SIG-M5 treated with dmso at 0.1 percent for 504 hours (cell line): ENCODE measurements at regions not wholly inside any gene's neighbourhood (a gene's known extent, or its start where the extent isn't known, plus 50 kb on each side); places are given as distances from the start of the nearest gene placed in this dataset.

Experiments used
- DNase-seq: peaks from one replicate; lab custom pipeline; 2025; ENCODE audit not compliant: unreplicated experiment; lab: John Stamatoyannopoulos, UW

DNA sequence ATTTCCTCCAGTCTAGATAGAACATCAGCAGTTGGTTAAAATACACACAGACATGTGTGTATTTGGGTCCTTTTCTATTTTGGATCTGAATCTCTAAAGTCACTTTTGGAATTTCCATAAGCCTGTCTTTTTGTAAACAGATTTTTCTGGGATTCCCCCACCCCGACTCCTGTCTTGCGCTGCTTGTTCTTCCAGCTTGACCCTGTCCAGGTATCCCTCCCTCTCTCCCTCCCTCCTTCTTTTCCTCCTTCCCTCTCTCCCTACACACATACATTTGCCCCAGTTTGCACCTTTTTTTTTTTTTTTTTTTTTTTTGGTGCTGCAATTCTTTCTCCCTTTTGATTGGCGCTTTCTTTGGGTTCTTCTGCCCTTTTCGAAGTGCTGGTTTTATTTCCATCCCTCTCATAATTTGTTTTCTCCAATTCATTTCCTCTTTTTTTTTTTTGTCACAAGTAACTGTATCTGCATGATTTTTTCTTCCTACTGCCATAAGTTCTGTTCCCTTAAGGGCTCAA is 114.8 kb upstream of the SERTAD2 start:
- DNase-seq: peak; percentile 55

- no peak for DNase-seq
These were observed 115.8 kb upstream of the SERTAD2 start for GRCh38 chr2:64769392-64770044.

DNA sequence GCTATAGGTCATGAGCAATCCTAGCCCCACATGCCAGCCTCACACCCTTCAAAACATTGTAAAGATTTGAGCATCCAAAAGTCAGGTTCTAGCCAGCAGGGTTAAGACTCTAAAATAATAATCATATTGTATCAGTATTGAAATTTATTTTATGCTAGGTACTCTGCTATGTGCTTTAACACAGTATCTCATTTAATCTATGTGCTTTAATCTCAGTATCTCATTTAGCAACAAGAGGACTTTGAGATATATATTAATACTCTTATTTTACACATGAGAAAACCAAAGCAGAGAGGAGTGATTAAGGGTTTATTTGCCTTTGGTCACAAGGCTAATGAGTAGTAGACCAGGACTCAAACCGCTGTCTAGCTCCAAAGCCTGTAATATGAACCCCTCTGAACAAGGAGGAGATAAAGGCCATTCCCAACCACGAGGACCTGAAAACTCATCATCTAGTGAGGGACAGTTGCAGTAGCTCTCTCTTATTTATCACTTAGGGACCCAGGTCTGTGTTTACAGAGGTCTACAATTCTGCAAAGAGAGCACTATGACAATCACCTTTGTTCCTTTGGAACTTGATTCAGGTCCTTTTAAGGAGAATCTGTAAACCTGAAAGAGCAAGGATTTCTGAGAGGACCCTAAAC is 116.5 kb upstream of the SERTAD2 start:
- DNase-seq: no peak

- no peak for DNase-seq
These were observed 117.1 kb upstream of the SERTAD2 start for GRCh38 chr2:64770781-64771334.

DNA sequence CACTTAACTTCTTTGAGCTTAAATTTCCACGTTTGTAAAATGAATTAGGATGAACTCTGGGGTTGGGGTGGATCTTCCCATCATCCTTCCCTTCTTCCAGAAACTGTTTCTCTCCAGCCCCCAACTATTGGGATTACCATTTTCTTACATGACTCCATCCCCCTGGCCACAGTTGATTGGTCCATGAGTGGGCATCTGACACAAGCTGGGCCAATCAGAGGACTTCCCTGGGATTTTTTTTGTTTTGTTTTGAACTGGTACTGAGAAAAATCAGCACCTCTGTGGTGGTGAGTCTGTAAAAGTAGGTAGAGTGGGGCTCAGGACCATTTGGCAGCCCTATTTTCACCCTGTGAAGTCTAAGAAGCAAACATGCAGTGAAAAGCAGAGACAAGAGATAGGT is 118.0 kb upstream of the SERTAD2 start:
- DNase-seq: no peak

GRCh38 chr2:64773461-64774118 is 119.9 kb upstream of the SERTAD2 start:
- DNase-seq: no peak

- no peak for DNase-seq
These were observed 124.1 kb upstream of the SERTAD2 start for GRCh38 chr2:64777841-64778240.

- no peak for DNase-seq
These were observed 125.5 kb upstream of the SERTAD2 start for GRCh38 chr2:64779117-64779690.

DNA sequence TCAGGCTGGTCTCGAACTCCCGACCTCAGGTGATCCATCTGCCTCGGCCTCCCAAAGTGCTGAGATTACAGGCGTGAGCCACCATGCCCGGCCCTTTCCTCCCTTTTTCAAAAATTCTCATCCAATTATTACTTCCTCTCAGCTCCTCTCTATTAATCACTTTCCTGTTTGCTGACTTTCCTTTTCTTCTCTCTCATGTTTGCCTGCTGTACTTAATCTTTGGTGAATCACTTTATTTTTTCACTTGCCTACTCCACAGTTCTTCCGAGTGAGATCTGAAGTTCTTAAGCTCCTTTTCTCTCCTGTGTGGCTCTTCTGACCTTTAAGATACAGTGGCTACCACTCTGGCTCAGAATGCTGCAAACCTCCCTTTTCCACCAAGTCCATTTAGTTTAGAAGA is 126.3 kb upstream of the SERTAD2 start:
- no peak for DNase-seq

- DNase-seq: no peak
These were observed 128.1 kb upstream of the SERTAD2 start for GRCh38 chr2:64781711-64782390.

DNA sequence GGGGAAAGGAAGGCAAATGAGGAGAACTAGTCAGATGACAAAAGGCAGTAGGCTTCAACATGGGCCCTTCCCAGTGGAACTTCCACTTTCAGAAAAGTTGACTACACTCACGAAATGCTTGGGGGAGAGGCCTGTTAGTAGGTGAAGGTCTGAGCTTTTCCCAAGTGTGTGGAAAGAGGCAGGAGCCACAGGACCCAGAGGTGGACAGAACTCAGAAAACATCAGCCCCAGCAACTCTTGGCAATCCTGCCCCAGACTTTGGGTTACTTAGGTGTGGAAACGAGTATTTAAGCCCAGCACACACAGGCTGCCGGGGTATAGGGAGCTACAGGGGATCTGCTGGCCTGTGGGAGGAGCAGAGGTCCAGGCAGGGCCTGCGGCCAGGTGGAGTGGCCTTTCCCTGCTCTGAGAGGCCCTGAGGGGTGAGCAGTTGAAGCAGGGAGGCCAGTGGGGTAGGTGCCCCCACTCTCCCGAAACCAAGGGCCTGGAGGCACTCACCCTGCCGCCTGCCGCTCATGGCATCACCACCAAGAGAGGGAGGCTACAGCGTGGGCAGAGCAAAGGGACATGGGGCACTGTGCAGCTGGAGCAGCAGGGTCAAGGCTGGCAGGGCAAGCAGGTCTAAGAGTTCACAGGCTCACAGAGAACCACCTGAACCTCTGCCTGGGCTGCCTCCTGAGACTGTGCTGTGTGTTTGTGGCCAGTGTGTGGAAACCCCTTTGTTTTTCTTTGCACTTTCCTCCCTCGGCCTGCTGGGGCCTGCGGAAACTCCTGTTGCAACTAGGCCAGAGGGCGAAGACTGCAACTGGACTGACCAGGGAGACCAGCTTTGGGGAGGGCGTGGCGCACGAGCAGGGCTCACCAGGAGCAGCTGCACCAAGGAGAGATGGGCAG is 130.7 kb upstream of the SERTAD2 start:
- DNase-seq: peak; percentile 16

GRCh38 chr2:64785245-64785644 is 131.5 kb upstream of the SERTAD2 start:
- DNase-seq: no peak

DNA sequence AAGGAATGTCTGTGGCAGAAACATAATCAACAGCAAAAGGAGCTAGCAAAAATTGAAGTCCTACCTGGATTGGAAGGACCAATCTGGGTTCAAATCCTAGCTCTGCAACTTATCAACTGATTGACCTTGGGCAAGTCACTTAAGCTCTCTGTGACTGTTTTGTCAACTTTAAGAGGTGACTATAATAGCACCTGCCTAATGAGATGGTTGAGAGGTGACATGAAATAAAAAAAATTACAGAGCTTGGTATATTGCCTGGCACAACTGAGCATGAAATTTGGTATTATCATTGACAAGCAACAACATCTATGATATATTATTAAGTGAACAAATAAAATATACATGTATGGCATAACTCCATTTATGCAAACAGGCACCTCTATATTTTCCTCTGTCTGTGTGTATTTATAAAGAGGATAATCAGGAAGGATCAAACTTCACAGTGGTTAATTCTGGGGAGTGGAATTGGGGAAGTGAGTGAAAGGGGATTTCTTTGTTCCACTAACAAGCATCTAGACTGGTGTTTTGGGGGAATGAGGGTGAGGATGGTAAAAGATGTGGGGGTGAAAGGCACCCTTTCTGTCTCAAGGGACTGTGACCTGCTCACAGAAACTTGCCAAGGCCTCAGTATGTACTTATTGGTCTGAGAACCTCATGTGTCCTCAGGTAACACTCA is 132.8 kb upstream of the SERTAD2 start:
- no peak for DNase-seq

- no peak for DNase-seq
These were observed 133.3 kb upstream of the SERTAD2 start for GRCh38 chr2:64787019-64787365.

GRCh38 chr2:64787698-64788097 is 134.0 kb upstream of the SERTAD2 start:
- peak; percentile 41 for DNase-seq

DNA sequence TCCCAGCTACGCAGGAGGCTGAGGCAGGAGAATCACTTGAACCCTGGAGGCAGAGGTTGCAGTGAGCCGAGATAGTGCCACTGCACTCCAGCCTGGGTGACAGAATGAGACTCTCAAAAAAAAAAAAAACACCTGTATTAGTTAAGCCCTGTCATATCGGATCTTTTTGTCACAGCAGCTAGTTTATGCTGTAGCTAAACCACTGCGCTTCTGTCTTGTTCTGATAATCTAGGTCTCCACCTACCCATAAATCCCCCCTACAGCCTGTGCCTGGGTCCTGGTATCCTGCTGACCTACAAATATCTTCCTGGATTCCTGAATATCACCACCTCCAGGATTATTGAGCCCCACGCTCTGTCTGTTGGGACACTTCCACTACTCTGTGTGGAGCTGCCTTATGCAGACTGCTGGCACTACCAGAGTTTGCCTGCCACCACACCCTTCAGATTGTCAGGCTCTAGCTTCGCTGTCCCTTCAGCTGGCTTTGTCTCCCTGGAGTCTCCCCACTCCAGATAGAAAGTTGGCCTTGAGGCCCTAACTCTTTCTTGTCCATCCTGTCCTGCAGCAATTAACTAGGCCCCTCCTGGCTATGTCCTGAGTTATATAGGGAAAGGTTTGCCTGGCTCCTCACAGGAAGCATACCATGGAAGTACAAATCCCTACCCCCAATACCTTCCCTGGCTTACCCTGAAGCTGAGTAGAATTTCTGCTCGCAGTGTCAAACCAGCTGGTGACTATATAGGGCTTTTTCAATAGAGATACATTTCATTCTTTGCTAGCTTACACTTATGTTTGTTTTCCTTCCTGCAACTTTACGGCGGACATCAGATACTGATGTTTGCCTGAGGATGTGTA is 136.0 kb upstream of the SERTAD2 start:
- DNase-seq: no peak

- no peak for DNase-seq
These were observed 138.6 kb upstream of the SERTAD2 start for GRCh38 chr2:64792300-64792699.

DNA sequence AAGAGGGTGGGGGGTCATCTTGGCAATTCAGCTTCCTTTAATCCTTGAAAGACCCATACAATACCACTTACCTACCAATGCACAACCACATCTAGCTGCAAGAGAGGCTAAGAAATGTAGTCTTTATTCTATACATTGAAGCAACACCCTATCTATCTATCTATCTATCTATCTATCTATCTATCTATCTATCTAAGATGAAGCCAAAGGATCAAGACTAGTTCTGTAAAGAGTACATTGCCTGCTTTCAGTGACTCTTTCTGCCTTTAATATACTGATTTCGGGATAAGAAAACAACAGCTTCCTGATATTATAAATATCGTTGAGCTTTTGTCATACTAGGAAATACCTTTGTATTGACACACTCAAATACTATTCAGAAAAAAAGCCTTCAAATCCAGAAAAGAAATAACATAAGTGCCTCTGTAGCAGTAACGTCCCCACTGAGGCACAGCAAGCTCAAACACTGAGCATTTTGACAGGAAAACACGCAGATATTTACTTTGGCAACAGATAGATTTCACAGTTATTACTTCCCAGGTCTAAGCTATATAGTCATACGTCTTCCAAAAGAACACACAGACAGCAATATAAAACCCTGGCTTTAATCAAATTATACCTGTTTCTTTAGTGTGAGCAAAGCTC is 139.4 kb upstream of the SERTAD2 start:
- DNase-seq: no peak
